SHP77 treated with DMSO at 0.1 percent for 48 hours (cell line): ENCODE measurements at regions not wholly inside any gene's neighbourhood (a gene's known extent, or its start where the extent isn't known, plus 50 kb on each side); places are given as distances from the start of the nearest gene placed in this dataset.
"Not testable (repeated sequence)": the region's sequence is repeated elsewhere in the genome, so short reads cannot be mapped to it uniquely, and the experiment has no call there.

Source experiments
- DNase-seq: peaks from one replicate; lab custom pipeline; 2025; lab: John Stamatoyannopoulos, UW

GRCh38 chr7:69198250-69198649, 400.0 kb upstream of the AUTS2 start:
- DNase-seq: no peak

GRCh38 chr7:69199041-69199440, 399.2 kb upstream of the AUTS2 start:
- no peak for DNase-seq

- DNase-seq: no peak
These were observed 398.6 kb upstream of the AUTS2 start for GRCh38 chr7:69199661-69200060.

GRCh38 chr7:69203871-69204270, 394.4 kb upstream of the AUTS2 start:
- no peak for DNase-seq

GRCh38 chr7:69204943-69205342, 393.3 kb upstream of the AUTS2 start:
- DNase-seq: no peak

GRCh38 chr7:69205581-69205980, 392.7 kb upstream of the AUTS2 start:
- DNase-seq: no peak

GRCh38 chr7:69208276-69208675, 390.0 kb upstream of the AUTS2 start:
- no peak for DNase-seq

GRCh38 chr7:69208848-69209247, 389.4 kb upstream of the AUTS2 start:
- no peak for DNase-seq

GRCh38 chr7:69211336-69211735, 386.9 kb upstream of the AUTS2 start:
- no peak for DNase-seq

- DNase-seq: no peak
These were observed 386.5 kb upstream of the AUTS2 start for GRCh38 chr7:69211739-69212138.

GRCh38 chr7:69213878-69214277, 384.4 kb upstream of the AUTS2 start:
- no peak for DNase-seq

GRCh38 chr7:69215516-69215915, 382.8 kb upstream of the AUTS2 start:
- DNase-seq: not testable (repeated sequence)

- no peak for DNase-seq
These were observed 380.5 kb upstream of the AUTS2 start for GRCh38 chr7:69217516-69218350.

GRCh38 chr7:69218576-69218975, 379.7 kb upstream of the AUTS2 start:
- DNase-seq: no peak

GRCh38 chr7:69219381-69219780, 378.9 kb upstream of the AUTS2 start:
- DNase-seq: no peak

- DNase-seq: no peak
These were observed 372.9 kb upstream of the AUTS2 start for GRCh38 chr7:69225259-69225943.

- no peak for DNase-seq
These were observed 370.0 kb upstream of the AUTS2 start for GRCh38 chr7:69228212-69228811.

GRCh38 chr7:69232445-69233376, 365.6 kb upstream of the AUTS2 start:
- DNase-seq: no peak

- DNase-seq: no peak
These were observed 360.7 kb upstream of the AUTS2 start for GRCh38 chr7:69237541-69237940.

GRCh38 chr7:69243016-69243415, 355.3 kb upstream of the AUTS2 start:
- DNase-seq: no peak

GRCh38 chr7:69244701-69245100, 353.6 kb upstream of the AUTS2 start:
- no peak for DNase-seq

GRCh38 chr7:69245646-69246045, 352.6 kb upstream of the AUTS2 start:
- DNase-seq: no peak
